Keratinocyte (primary cell): ENCODE measurements at regions not wholly inside any gene's neighbourhood (a gene's known extent, or its start where the extent isn't known, plus 50 kb on each side); places are given as distances from the start of the nearest gene placed in this dataset.

Source experiments
- DNase-seq: peaks from one replicate; pipeline ENCODE4 v3.0.0-alpha.2; 2011; ENCODE audit warnings: low read depth, missing footprints, low spot score
- FAIRE-seq: peaks from 2 replicates; lab custom pipeline; 2011; peaks lifted over from hg19 to GRCh38; lab: Jason Lieb, UNC
- H2AFZ ChIP-seq: 2 replicates; pipeline ENCODE4 v1.6.0; 2012; ENCODE audit warnings: low read length, control low read depth, inconsistent platforms; ENCODE audit not compliant: control insufficient read depth
- H3K27ac ChIP-seq: 2 replicates; pipeline ENCODE4 v1.5.1; 2011; ENCODE audit warnings: low read length; ENCODE audit not compliant: control insufficient read depth, insufficient read depth
- H3K27me3 ChIP-seq: 3 replicates; pipeline ENCODE4 v1.6.0; 2011; ENCODE audit warnings: low read length; ENCODE audit not compliant: control insufficient read depth, insufficient read depth; ENCODE audit errors: extremely low read depth
- H3K36me3 ChIP-seq, 2 experiments: 2 replicates in 1 of 2; 3 replicates in 1 of 2; pipeline ENCODE4 v1.5.1; 2011; ENCODE audit warnings: low read length in 2 of 2, mild to moderate bottlenecking in 1 of 2; ENCODE audit not compliant: control insufficient read depth in 2 of 2, insufficient read depth in 2 of 2; ENCODE audit errors: extremely low read depth in 1 of 2
- H3K4me1 ChIP-seq: 3 replicates; pipeline ENCODE4 v1.5.1; 2011; ENCODE audit warnings: low read length; ENCODE audit not compliant: control insufficient read depth, insufficient read depth; ENCODE audit errors: extremely low read depth
- H3K4me2 ChIP-seq: 3 replicates; pipeline ENCODE4 v1.6.0; 2011; ENCODE audit warnings: low read depth, low read length; ENCODE audit not compliant: control insufficient read depth, insufficient read depth; ENCODE audit errors: extremely low read depth
- H3K4me3 ChIP-seq, 3 experiments: fragments of 200-600 bp in 1 of 3; sonication (generic) in 1 of 3; 2 replicates in 2 of 3; 3 replicates in 1 of 3; pipeline ENCODE4 v1.5.1; 2011 to 2016; ENCODE audit warnings: low read length in 3 of 3, mild to moderate bottlenecking in 3 of 3, control low read depth in 2 of 3, inconsistent platforms in 1 of 3, low read depth in 1 of 3, mixed read lengths in 1 of 3, mixed run types in 1 of 3, moderate library complexity in 1 of 3; ENCODE audit not compliant: control insufficient read depth in 2 of 3, insufficient read depth in 2 of 3; ENCODE audit errors: extremely low read depth in 1 of 3
- H3K79me2 ChIP-seq: 2 replicates; pipeline ENCODE4 v1.6.0; 2012; ENCODE audit warnings: low read length; ENCODE audit not compliant: control insufficient read depth, insufficient read depth
- H3K9ac ChIP-seq: 3 replicates; pipeline ENCODE4 v1.6.0; 2011; ENCODE audit warnings: low read length; ENCODE audit not compliant: control insufficient read depth, insufficient read depth; ENCODE audit errors: extremely low read depth
- H3K9me1 ChIP-seq: 3 replicates; pipeline ENCODE4 v1.6.0; 2011; ENCODE audit warnings: low read length; ENCODE audit not compliant: control insufficient read depth, insufficient read depth; ENCODE audit errors: extremely low read depth
- H3K9me3 ChIP-seq: 2 replicates; pipeline ENCODE4 v1.5.1; 2012; ENCODE audit warnings: low read depth, low read length; ENCODE audit not compliant: control insufficient read depth
- H4K20me1 ChIP-seq: 3 replicates; pipeline ENCODE4 v1.6.0; 2011; ENCODE audit warnings: low read length; ENCODE audit not compliant: control insufficient read depth, insufficient read depth; ENCODE audit errors: extremely low read depth
- CTCF ChIP-seq, 3 experiments: IDR thresholded peaks in 1 of 3; conservative IDR thresholded peaks in 1 of 3; optimal IDR thresholded peaks in 1 of 3; 2 replicates in 2 of 3; 3 replicates in 1 of 3; pipeline versions ENCODE3 to v1.5.1; 2011; ENCODE audit warnings: low read length in 3 of 3, mild to moderate bottlenecking in 3 of 3, moderate library complexity in 2 of 3, control low read depth in 1 of 3, inconsistent platforms in 1 of 3; ENCODE audit not compliant: insufficient read depth in 2 of 3; ENCODE audit errors: extremely low read depth in 1 of 3
- EZH2 ChIP-seq: IDR thresholded peaks from one replicate; pipeline ENCODE4 v1.6.1; 2012; ENCODE audit warnings: inconsistent platforms, mild to moderate bottlenecking, low read length, moderate library complexity
- dilution Hi-C: fragments of 300-500 bp; cut with MboI; formaldehyde crosslinking; loops from one replicate; pipeline ENCODE4 v1.7.0; 2020; ENCODE audit warnings: low sequenced_read_pairs; ENCODE audit not compliant: extremely low pct_ligation_motif_present

- DNase-seq = no peak
- no peaks in the 10 kb centered on the region for H3K36me3 ChIP-seq
- no peak overlapping the region for H2AFZ ChIP-seq
- FAIRE-seq = no peak
- no peak for TF ChIP-seq CTCF (optimal IDR thresholded peaks at IDR 0.05 in 1 of 3, IDR thresholded peaks at IDR 0.05 in 1 of 3, conservative IDR thresholded peaks at IDR 0.05 in 1 of 3; ENCODE audit: extremely low read depth in 1 of 3, insufficient read depth in 2 of 3, low read length in 3 of 3)
- TF ChIP-seq EZH2 = no peak
- no peak overlapping the region for H3K4me3 ChIP-seq
- H3K9ac ChIP-seq = no peak overlapping the region
- H3K4me1 ChIP-seq = no peaks in the 10 kb centered on the region
- H3K9me1 ChIP-seq = no peaks in the 10 kb centered on the region
- dilution Hi-C loops = no loop called here
- no peaks in the 10 kb centered on the region for H3K27me3 ChIP-seq
- no peak overlapping the region for H3K27ac ChIP-seq
- H3K79me2 ChIP-seq = no peaks in the 10 kb centered on the region
- peaks cover 9% of the 10 kb centered on the region for H3K9me3 ChIP-seq
- no peaks in the 10 kb centered on the region for H4K20me1 ChIP-seq
- H3K4me2 ChIP-seq = no peak overlapping the region
Observed at GRCh38 chr22:49452362-49452946, 375.2 kb downstream of the BRD1 start.

- Histone ChIP-seq H3K27me3 (no peaks in the 10 kb centered on the region), H4K20me1 (no peaks in the 10 kb centered on the region), H3K4me3 (no peak overlapping the region), H3K9me3 (peaks cover 9% of the 10 kb centered on the region), H3K79me2 (no peaks in the 10 kb centered on the region), H3K9ac (no peak overlapping the region), H3K4me2 (no peak overlapping the region), H3K4me1 (no peaks in the 10 kb centered on the region), H2AFZ (no peak overlapping the region), H3K9me1 (no peaks in the 10 kb centered on the region), H3K27ac (no peak overlapping the region), H3K36me3 (no peaks in the 10 kb centered on the region)
- no peak for DNase-seq
- dilution Hi-C loops = no loop called here
- no peak for FAIRE-seq
- TF ChIP-seq EZH2 (no peak), CTCF (optimal IDR thresholded peaks at IDR 0.05 in 1 of 3, IDR thresholded peaks at IDR 0.05 in 1 of 3, conservative IDR thresholded peaks at IDR 0.05 in 1 of 3; ENCODE audit: extremely low read depth in 1 of 3, insufficient read depth in 2 of 3, low read length in 3 of 3) (no peak)
Observed at GRCh38 chr22:49451070-49451840, 376.4 kb downstream of the BRD1 start.
